B cell (primary cell): ENCODE measurements at regions not wholly inside any gene's neighbourhood (a gene's known extent, or its start where the extent isn't known, plus 50 kb on each side); places are given as distances from the start of the nearest gene placed in this dataset.

Source experiments
- EZH2 ChIP-seq: IDR thresholded peaks from 2 replicates; pipeline ENCODE4 v1.6.1; 2012; ENCODE audit warnings: borderline replicate concordance, low read depth, mild to moderate bottlenecking, moderate library complexity, low read length; ENCODE audit not compliant: insufficient read depth, poor library complexity, severe bottlenecking
- TF ChIP-seq, protein P1 (sequence below): fragments of 200-600 bp; IDR thresholded peaks from one replicate; pipeline ENCODE4 v1.8.0; 2022; ENCODE audit warnings: antibody characterized with exemption, mild to moderate bottlenecking

DNA sequence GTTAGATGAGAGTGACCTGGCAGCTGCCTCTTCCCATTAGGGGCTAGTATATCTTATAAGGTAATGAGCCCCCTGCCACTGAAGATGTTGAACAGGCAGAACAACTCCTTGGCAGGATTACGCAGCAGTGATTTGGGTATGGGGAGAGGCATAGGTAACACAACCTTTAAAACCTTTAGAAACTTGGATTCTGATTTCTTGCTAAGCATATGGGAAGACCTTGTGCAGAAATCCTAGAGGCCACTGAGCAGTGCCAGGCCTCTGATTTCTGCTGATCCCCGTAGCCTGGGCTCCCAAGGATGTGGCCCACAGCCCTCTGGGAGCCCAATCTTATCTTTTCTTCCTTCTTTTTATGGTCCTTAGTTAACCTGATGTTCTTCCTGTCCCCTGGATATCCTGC lies 237.9 kb upstream of the ROPN1 start:
- TF ChIP-seq, protein P1, sequence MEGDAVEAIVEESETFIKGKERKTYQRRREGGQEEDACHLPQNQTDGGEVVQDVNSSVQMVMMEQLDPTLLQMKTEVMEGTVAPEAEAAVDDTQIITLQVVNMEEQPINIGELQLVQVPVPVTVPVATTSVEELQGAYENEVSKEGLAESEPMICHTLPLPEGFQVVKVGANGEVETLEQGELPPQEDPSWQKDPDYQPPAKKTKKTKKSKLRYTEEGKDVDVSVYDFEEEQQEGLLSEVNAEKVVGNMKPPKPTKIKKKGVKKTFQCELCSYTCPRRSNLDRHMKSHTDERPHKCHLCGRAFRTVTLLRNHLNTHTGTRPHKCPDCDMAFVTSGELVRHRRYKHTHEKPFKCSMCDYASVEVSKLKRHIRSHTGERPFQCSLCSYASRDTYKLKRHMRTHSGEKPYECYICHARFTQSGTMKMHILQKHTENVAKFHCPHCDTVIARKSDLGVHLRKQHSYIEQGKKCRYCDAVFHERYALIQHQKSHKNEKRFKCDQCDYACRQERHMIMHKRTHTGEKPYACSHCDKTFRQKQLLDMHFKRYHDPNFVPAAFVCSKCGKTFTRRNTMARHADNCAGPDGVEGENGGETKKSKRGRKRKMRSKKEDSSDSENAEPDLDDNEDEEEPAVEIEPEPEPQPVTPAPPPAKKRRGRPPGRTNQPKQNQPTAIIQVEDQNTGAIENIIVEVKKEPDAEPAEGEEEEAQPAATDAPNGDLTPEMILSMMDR = no peak
- TF ChIP-seq EZH2 = no peak
